SK-N-SH treated with all-trans-retinoic acid at 6 μM for 48 hours (cell line): ENCODE measurements at regions not wholly inside any gene's neighbourhood (a gene's known extent, or its start where the extent isn't known, plus 50 kb on each side); places are given as distances from the start of the nearest gene placed in this dataset.

ENCODE experiments used
- ATAC-seq: fragments of 200-7000 bp; cut with Tn5 transposase; 3 replicates; pipeline ENCODE4 v1.9.1; 2020; ENCODE audit warnings: mild to moderate bottlenecking, moderate library complexity
- ARNTL ChIP-seq: fragments of 450-650 bp; formaldehyde crosslinking; IDR thresholded peaks from 2 replicates; pipeline ENCODE4 v1.5.0; 2020; ENCODE audit warnings: low read depth, mild to moderate bottlenecking, moderate library complexity, borderline replicate concordance
- BACH2 ChIP-seq: fragments of 250-450 bp; sonication (Bioruptor Pico); IDR thresholded peaks from 2 replicates; pipeline ENCODE4 v1.9.0; 2021; ENCODE audit warnings: mild to moderate bottlenecking, borderline replicate concordance
- ESRRG ChIP-seq: fragments of 250-450 bp; sonication (Bioruptor Pico); IDR thresholded peaks from 2 replicates; pipeline ENCODE4 v1.6.1; 2021; ENCODE audit warnings: mild to moderate bottlenecking
- ISL1 ChIP-seq: fragments of 250-450 bp; sonication (Bioruptor Pico); IDR thresholded peaks from 2 replicates; pipeline ENCODE4 v2.1.2; 2022; ENCODE audit warnings: mild to moderate bottlenecking, moderate library complexity
- OSR1 ChIP-seq: fragments of 250-450 bp; sonication (Bioruptor Pico); IDR thresholded peaks from 2 replicates; pipeline ENCODE4 v1.8.0; 2022; ENCODE audit warnings: moderate library complexity, mild to moderate bottlenecking, inconsistent platforms
- RARB ChIP-seq: fragments of 250-450 bp; sonication (Bioruptor Pico); IDR thresholded peaks from 2 replicates; pipeline ENCODE4 v1.8.0; 2021; ENCODE audit warnings: mild to moderate bottlenecking, moderate library complexity
- SNAI2 ChIP-seq: fragments of 250-450 bp; sonication (Bioruptor Pico); IDR thresholded peaks from 2 replicates; pipeline ENCODE4 v1.5.0; 2020; ENCODE audit warnings: mild to moderate bottlenecking, moderate library complexity
- TCF4 ChIP-seq: fragments of 250-450 bp; sonication (Bioruptor Pico); IDR thresholded peaks from 2 replicates; pipeline ENCODE4 v1.8.0; 2021; ENCODE audit warnings: mild to moderate bottlenecking, moderate library complexity, borderline replicate concordance
- TOX ChIP-seq: fragments of 250-450 bp; sonication (Bioruptor Pico); IDR thresholded peaks from 2 replicates; pipeline ENCODE4 v1.8.0; 2021; ENCODE audit warnings: mild to moderate bottlenecking, moderate library complexity, borderline replicate concordance
- ZC3H10 ChIP-seq: fragments of 250-450 bp; sonication (Bioruptor Pico); IDR thresholded peaks from 2 replicates; pipeline ENCODE4 v1.5.1; 2021; ENCODE audit warnings: mild to moderate bottlenecking, moderate library complexity
- ZNF565 ChIP-seq: fragments of 450-650 bp; formaldehyde crosslinking; conservative IDR thresholded peaks from 2 replicates; pipeline ENCODE4 v1.5.0; 2020; ENCODE audit warnings: low read depth, mild to moderate bottlenecking, moderate library complexity
- ZNF8 ChIP-seq: fragments of 450-650 bp; formaldehyde crosslinking; IDR thresholded peaks from 2 replicates; pipeline ENCODE4 v1.5.0; 2020; ENCODE audit warnings: mild to moderate bottlenecking, moderate library complexity
- TF ChIP-seq, protein P1 (sequence below): fragments of 250-450 bp; sonication (Bioruptor Pico); IDR thresholded peaks from 2 replicates; pipeline ENCODE4 v1.8.0; 2020; ENCODE audit warnings: mild to moderate bottlenecking, moderate library complexity, borderline replicate concordance
- TF ChIP-seq, protein P2 (sequence below): fragments of 250-450 bp; sonication (Bioruptor Pico); IDR thresholded peaks from 2 replicates; pipeline ENCODE4 v1.8.0; 2021; ENCODE audit warnings: low read depth, mild to moderate bottlenecking, moderate library complexity, borderline replicate concordance
- TF ChIP-seq, protein P3 (sequence below): fragments of 250-450 bp; sonication (Bioruptor Pico); IDR thresholded peaks from 2 replicates; pipeline ENCODE4 v1.5.1; 2021; ENCODE audit warnings: mild to moderate bottlenecking, moderate library complexity
- TF ChIP-seq, protein P4 (sequence below): fragments of 250-450 bp; sonication (Bioruptor Pico); IDR thresholded peaks from 2 replicates; pipeline ENCODE4 v1.5.1; 2020; ENCODE audit warnings: low read depth, mild to moderate bottlenecking, moderate library complexity

DNA sequence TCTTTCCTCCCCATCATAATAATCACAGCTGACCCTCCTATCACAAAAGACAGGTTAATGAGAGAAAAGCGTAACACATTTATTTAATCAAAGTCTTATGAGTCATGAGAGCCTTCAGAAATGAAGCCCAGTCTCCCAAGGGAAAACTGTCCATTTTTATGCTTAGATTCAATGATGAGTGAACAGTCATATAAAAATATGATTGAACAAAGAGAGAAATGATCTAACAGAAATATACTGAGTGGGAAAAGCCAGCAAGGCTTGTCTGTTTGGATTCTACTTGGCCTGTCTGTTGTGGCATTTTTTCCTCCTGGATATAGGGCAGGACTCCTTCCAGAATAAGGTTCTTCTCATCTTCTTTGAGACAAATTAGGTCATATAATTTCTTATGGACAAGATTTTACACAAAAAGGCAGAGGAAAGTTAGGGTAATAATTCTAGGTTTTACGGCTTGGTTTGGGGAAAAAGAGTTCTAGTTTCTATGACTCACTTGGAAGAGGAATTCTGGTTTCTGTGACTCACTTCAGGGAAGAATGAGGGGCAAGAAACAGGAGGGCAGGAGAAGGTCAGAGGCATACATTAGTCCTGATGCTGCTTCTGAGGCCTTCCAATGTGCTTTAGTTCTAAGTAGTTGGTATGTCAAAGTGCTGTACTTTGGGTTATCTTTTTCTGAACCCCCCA is 534.2 kb downstream of the ZIC1 start:
- ATAC-seq: peak; percentile 87
- no peak for TF ChIP-seq TCF4
- no peak for TF ChIP-seq BACH2 (CRISPR knock-in tag)
- no peak for TF ChIP-seq SNAI2 (CRISPR knock-in tag)
- TF ChIP-seq ESRRG: no peak
- TF ChIP-seq ZC3H10: 0 out of 2 replicates have a peak, but pooled peaks have one; percentile 37
- TF ChIP-seq, protein P1, sequence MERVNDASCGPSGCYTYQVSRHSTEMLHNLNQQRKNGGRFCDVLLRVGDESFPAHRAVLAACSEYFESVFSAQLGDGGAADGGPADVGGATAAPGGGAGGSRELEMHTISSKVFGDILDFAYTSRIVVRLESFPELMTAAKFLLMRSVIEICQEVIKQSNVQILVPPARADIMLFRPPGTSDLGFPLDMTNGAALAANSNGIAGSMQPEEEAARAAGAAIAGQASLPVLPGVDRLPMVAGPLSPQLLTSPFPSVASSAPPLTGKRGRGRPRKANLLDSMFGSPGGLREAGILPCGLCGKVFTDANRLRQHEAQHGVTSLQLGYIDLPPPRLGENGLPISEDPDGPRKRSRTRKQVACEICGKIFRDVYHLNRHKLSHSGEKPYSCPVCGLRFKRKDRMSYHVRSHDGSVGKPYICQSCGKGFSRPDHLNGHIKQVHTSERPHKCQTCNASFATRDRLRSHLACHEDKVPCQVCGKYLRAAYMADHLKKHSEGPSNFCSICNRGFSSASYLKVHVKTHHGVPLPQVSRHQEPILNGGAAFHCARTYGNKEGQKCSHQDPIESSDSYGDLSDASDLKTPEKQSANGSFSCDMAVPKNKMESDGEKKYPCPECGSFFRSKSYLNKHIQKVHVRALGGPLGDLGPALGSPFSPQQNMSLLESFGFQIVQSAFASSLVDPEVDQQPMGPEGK: peak; percentile 42; the same call in 1 of the 2 replicates
- peak; percentile 63; the same call in 1 of the 2 replicates for TF ChIP-seq TOX (CRISPR knock-in tag)
- peak; percentile 27 for TF ChIP-seq ISL1 (CRISPR knock-in tag)
- no peak for TF ChIP-seq RARB (CRISPR knock-in tag)

DNA sequence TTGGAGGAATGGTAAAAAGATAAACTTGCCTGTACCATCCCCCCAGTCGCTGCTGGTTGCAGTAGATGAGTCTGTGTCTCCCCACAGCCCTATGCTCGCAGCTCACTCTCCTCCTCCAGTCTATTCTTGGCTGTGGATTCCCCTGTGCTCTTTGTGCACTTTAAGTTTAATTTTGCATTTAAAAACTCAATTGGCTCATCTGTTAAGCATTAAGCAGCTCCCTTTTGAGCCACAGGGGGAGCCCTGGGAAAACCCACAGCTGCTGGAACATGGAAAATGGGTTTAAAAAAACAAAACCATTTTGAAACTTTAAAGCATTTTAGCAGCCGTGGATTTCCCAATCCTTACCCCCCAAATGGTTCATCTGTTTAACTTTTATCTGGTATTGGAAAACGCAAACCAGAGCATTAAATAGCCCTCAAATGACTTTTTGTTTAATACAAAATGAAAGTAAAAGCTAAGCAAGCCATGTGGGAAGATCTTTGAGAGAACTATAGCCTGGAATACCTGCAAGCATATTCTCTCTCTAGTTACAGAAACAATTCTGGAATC is 536.9 kb downstream of the ZIC1 start:
- ATAC-seq: peak; percentile 92
- peak; percentile 54 for TF ChIP-seq ISL1 (CRISPR knock-in tag)
- TF ChIP-seq, protein P2, sequence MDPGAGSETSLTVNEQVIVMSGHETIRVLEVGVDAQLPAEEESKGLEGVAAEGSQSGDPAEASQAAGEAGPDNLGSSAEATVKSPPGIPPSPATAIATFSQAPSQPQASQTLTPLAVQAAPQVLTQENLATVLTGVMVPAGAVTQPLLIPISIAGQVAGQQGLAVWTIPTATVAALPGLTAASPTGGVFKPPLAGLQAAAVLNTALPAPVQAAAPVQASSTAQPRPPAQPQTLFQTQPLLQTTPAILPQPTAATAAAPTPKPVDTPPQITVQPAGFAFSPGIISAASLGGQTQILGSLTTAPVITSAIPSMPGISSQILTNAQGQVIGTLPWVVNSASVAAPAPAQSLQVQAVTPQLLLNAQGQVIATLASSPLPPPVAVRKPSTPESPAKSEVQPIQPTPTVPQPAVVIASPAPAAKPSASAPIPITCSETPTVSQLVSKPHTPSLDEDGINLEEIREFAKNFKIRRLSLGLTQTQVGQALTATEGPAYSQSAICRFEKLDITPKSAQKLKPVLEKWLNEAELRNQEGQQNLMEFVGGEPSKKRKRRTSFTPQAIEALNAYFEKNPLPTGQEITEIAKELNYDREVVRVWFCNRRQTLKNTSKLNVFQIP (CRISPR knock-in tag): 0 out of 2 replicates have a peak, but pooled peaks have one; percentile 35
- no peak for TF ChIP-seq ARNTL
- TF ChIP-seq, all 23 proteins: peak for 2

DNA sequence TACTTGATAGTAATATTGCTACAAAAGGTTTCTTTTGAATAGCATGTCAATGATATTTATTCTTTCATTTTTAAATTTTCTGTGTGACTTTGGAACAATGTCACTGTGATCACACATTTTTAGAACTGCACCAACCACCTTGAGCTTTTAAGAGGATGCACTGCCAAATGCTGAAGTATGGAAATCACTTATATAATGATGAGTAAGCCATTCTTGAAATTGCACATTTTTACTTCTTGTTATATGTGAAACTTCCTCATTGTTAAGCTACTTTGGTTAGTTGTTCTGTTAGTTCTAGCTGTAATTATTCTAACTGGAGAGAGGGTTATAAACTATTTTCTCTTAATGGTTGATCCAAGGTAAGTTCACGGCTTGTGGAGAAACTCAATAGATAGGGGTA is 547.5 kb downstream of the ZIC1 start:
- no peak for ATAC-seq
- TF ChIP-seq, protein P2 (CRISPR knock-in tag): no peak
- TF ChIP-seq, all 23 proteins: peak for 0

DNA sequence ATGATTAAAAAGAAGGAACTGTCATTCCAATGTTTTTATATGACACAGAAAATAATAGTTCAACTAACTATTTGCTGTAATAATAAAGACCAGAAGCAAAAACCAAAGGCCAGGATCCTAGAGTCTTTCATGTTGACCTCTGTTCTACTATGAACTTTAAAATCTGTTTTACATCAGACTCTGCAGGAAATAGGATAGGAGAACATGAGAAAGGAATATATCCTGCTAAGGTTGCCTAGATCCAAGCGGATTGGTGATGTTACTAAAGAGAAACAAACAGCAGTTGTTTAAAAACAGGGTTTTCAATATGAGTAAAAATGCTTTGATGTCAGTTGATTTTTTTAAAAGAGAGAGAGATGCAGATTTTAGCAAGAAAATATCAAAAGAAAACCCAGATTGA is 549.6 kb downstream of the ZIC1 start:
- TF ChIP-seq, protein P3, sequence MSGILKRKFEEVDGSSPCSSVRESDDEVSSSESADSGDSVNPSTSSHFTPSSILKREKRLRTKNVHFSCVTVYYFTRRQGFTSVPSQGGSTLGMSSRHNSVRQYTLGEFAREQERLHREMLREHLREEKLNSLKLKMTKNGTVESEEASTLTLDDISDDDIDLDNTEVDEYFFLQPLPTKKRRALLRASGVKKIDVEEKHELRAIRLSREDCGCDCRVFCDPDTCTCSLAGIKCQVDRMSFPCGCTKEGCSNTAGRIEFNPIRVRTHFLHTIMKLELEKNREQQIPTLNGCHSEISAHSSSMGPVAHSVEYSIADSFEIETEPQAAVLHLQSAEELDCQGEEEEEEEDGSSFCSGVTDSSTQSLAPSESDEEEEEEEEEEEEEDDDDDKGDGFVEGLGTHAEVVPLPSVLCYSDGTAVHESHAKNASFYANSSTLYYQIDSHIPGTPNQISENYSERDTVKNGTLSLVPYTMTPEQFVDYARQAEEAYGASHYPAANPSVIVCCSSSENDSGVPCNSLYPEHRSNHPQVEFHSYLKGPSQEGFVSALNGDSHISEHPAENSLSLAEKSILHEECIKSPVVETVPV (CRISPR knock-in tag): no peak
- TF ChIP-seq ESRRG: no peak
- TF ChIP-seq, protein P4, sequence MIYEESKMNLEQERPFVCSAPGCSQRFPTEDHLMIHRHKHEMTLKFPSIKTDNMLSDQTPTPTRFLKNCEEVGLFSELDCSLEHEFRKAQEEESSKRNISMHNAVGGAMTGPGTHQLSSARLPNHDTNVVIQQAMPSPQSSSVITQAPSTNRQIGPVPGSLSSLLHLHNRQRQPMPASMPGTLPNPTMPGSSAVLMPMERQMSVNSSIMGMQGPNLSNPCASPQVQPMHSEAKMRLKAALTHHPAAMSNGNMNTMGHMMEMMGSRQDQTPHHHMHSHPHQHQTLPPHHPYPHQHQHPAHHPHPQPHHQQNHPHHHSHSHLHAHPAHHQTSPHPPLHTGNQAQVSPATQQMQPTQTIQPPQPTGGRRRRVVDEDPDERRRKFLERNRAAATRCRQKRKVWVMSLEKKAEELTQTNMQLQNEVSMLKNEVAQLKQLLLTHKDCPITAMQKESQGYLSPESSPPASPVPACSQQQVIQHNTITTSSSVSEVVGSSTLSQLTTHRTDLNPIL (CRISPR knock-in tag): no peak
- TF ChIP-seq TCF4: no peak
- TF ChIP-seq ZNF565: no peak
- no peak for TF ChIP-seq ZNF8 (CRISPR knock-in tag)
- no peak for TF ChIP-seq OSR1 (CRISPR knock-in tag)
- TF ChIP-seq, protein P1: no peak
- TF ChIP-seq ZC3H10: no peak
- TF ChIP-seq BACH2 (CRISPR knock-in tag): no peak
- TF ChIP-seq ARNTL: no peak
- ATAC-seq: no peak
